IMR-90 (cell line): ENCODE measurements at regions not wholly inside any gene's neighbourhood (a gene's known extent, or its start where the extent isn't known, plus 50 kb on each side); places are given as distances from the start of the nearest gene placed in this dataset.

Experiments
- ATAC-seq: fragments of 200-7000 bp; cut with Tn5 transposase; 2 replicates; pipeline ENCODE4 v1.9.1; 2020; ENCODE audit warnings: low read depth, mild to moderate bottlenecking, moderate library complexity
- BruUV-seq: library from RNA; stranded (reverse); fragments of 400-500 nt; replicated peaks from 2 replicates; lab custom pipeline; 2021; lab: Mats Ljungman, UMichigan
- CTCF ChIA-PET: fragments of 300-600 bp; formaldehyde crosslinking; extraction: SDS; loops from one replicate; lab custom pipeline; 2021; ENCODE audit warnings: antibody characterized with exemption; lab: Yijun Ruan, JAX
- POLR2A ChIA-PET: fragments of 300-600 bp; sonication (Branson Sonifier 250); formaldehyde crosslinking; loops from one replicate; lab custom pipeline; 2022; ENCODE audit warnings: antibody characterized with exemption; ENCODE audit not compliant: unreplicated experiment; lab: Charles Lee
- DNase-seq: peaks from one replicate; pipeline ENCODE4 v3.0.0; 2013
- H2AFZ ChIP-seq: replicated peaks from 2 replicates; pipeline ENCODE3; 2013; ENCODE audit warnings: low read length, mild to moderate bottlenecking; ENCODE audit not compliant: poor library complexity
- H2AK5ac ChIP-seq: 2 replicates; pipeline ENCODE4 v1.6.1; 2013; ENCODE audit warnings: low read depth, low read length, inconsistent platforms
- H2AK9ac ChIP-seq: replicated peaks from 2 replicates; pipeline ENCODE3; 2013; ENCODE audit warnings: mild to moderate bottlenecking, low read depth, low read length, moderate library complexity; ENCODE audit not compliant: poor library complexity
- H2BK120ac ChIP-seq: 2 replicates; pipeline ENCODE4 v1.6.1; 2013; ENCODE audit warnings: low read depth, low read length, inconsistent platforms
- H2BK15ac ChIP-seq: 3 replicates; pipeline ENCODE4 v1.6.1; 2013; ENCODE audit warnings: low read depth, low read length, inconsistent platforms
- H2BK20ac ChIP-seq: 2 replicates; pipeline ENCODE4 v1.6.1; 2013; ENCODE audit warnings: low read depth, mild to moderate bottlenecking, inconsistent platforms, low read length, moderate library complexity
- H2BK5ac ChIP-seq: 2 replicates; pipeline ENCODE4 v1.6.1; 2013; ENCODE audit warnings: mild to moderate bottlenecking, low read depth, low read length, inconsistent platforms; ENCODE audit not compliant: poor library complexity, severe bottlenecking
- H3K14ac ChIP-seq: replicated peaks from 2 replicates; pipeline ENCODE4 v1.6.1; 2013; ENCODE audit warnings: low read depth, low read length, inconsistent platforms
- H3K18ac ChIP-seq: 2 replicates; pipeline ENCODE4 v1.6.1; 2013; ENCODE audit warnings: low read depth, low read length, control low read depth
- H3K23ac ChIP-seq: 2 replicates; pipeline ENCODE4 v1.6.1; 2013; ENCODE audit warnings: low read depth, low read length, inconsistent platforms
- H3K27ac ChIP-seq: 2 replicates; pipeline ENCODE4 v1.5.1; 2013; ENCODE audit warnings: mild to moderate bottlenecking, control low read depth, low read length; ENCODE audit not compliant: insufficient read depth
- H3K27me3 ChIP-seq: 2 replicates; pipeline ENCODE4 v1.6.1; 2013; ENCODE audit warnings: low read length; ENCODE audit not compliant: control insufficient read depth, insufficient read depth
- H3K36me3 ChIP-seq: 2 replicates; pipeline ENCODE4 v1.6.1; 2013; ENCODE audit warnings: low read length, mixed read lengths; ENCODE audit not compliant: control insufficient read depth, insufficient read depth
- H3K4ac ChIP-seq: 2 replicates; pipeline ENCODE4 v1.6.1; 2013; ENCODE audit warnings: low read depth, low read length, inconsistent platforms
- H3K4me1 ChIP-seq: 2 replicates; pipeline ENCODE4 v1.6.1; 2013; ENCODE audit warnings: low read length, mixed read lengths; ENCODE audit not compliant: control insufficient read depth, insufficient read depth
- H3K4me2 ChIP-seq: 2 replicates; pipeline ENCODE4 v1.6.1; 2013; ENCODE audit warnings: low read depth, mild to moderate bottlenecking, control low read depth, low read length, moderate library complexity
- H3K4me3 ChIP-seq: 2 replicates; pipeline ENCODE4 v1.5.1; 2013; ENCODE audit warnings: low read depth, mild to moderate bottlenecking, control low read depth, low read length, moderate library complexity; ENCODE audit not compliant: insufficient read depth
- H3K56ac ChIP-seq: 2 replicates; pipeline ENCODE4 v1.6.1; 2013; ENCODE audit warnings: low read length, inconsistent platforms; ENCODE audit not compliant: insufficient read depth; ENCODE audit errors: extremely low read depth
- H3K79me1 ChIP-seq, 2 experiments: 2 replicates each; pipeline ENCODE4 v1.6.1; 2013; ENCODE audit warnings: low read length in 2 of 2, inconsistent platforms in 1 of 2, low read depth in 1 of 2
- H3K9ac ChIP-seq: 2 replicates; pipeline ENCODE4 v1.6.1; 2013; ENCODE audit warnings: low read depth, low read length, control low read depth
- H3K9me1 ChIP-seq: 2 replicates; pipeline ENCODE4 v1.6.1; 2013; ENCODE audit warnings: low read length, inconsistent platforms; ENCODE audit not compliant: insufficient read depth
- H3K9me3 ChIP-seq: 2 replicates; pipeline ENCODE4 v1.6.1; 2013; ENCODE audit warnings: low read length; ENCODE audit not compliant: control insufficient read depth, insufficient read depth
- H4K20me1 ChIP-seq: 2 replicates; pipeline ENCODE4 v1.6.1; 2013; ENCODE audit warnings: low read length, inconsistent platforms; ENCODE audit not compliant: insufficient read depth
- H4K5ac ChIP-seq: 2 replicates; pipeline ENCODE4 v1.6.1; 2013; ENCODE audit warnings: mild to moderate bottlenecking, low read depth, low read length, control low read depth
- H4K8ac ChIP-seq, 2 experiments: 2 replicates each; pipeline ENCODE4 v1.6.1; 2013; ENCODE audit warnings: low read depth in 2 of 2, low read length in 2 of 2, control low read depth in 1 of 2, inconsistent platforms in 1 of 2
- H4K91ac ChIP-seq: 2 replicates; pipeline ENCODE4 v1.6.1; 2013; ENCODE audit warnings: low read depth, low read length, inconsistent platforms; ENCODE audit not compliant: insufficient read depth
- CEBPB ChIP-seq: IDR thresholded peaks from 2 replicates; pipeline ENCODE4 v1.6.1; 2012; ENCODE audit warnings: low read depth, low read length, improper control_type of control experiment
- MXI1 ChIP-seq: IDR thresholded peaks from 2 replicates; pipeline ENCODE4 v1.6.1; 2012; ENCODE audit warnings: low read depth, mild to moderate bottlenecking, low read length, moderate library complexity, borderline replicate concordance
- WGBS, 2 experiments: methylation state at CpG; one replicate each; pipeline versions ENCODE4 v1.1.5 to v1.1.7; 2013; ENCODE audit warnings: missing lambda C conversion rate in 2 of 2; ENCODE audit not compliant: insufficient read length in 1 of 2; ENCODE audit errors: extremely low coverage in 2 of 2; 5-methylcytosine and 5-hydroxymethylcytosine counted together
- dilution Hi-C: fragments of 300-500 bp; cut with HindIII; formaldehyde crosslinking; loops from one replicate; pipeline ENCODE4 v1.14.3; 2018; ENCODE audit warnings: low sequenced_read_pairs; ENCODE audit not compliant: unreplicated experiment
- in situ Hi-C: fragments of 300-500 bp; cut with MboI; formaldehyde crosslinking; loops from 3 replicates; pipeline ENCODE4 v1.14.3; 2019; ENCODE audit warnings: low sequenced_read_pairs, inconsistent platforms, mixed read lengths
- intact Hi-C: fragments of 100-400 bp; cut with micrococcal nuclease; formaldehyde crosslinking; loops from 2 replicates; pipeline ENCODE4 v1.10.0; 2022
- TF ChIP-seq, protein P1 (sequence below): conservative IDR thresholded peaks from 2 replicates; pipeline ENCODE4 v1.5.1; 2012; ENCODE audit warnings: mild to moderate bottlenecking, low read depth, low read length, improper control_type of control experiment

- H4K8ac ChIP-seq: no peak overlapping the region
- H3K4me2 ChIP-seq: no peak overlapping the region
- H3K4me1 ChIP-seq: no peaks in the 10 kb centered on the region
- no peak overlapping the region for H4K5ac ChIP-seq
- no peaks in the 10 kb centered on the region for H3K36me3 ChIP-seq
- WGBS, 2 experiments: no CpG with 5 or more reads among the region's 1 CpG
- no peak overlapping the region for H2BK5ac ChIP-seq
- H3K79me1 ChIP-seq: no peaks in the 10 kb centered on the region
- DNase-seq: no peak
- dilution Hi-C loops (no loop called here), in situ Hi-C loops (no loop called here), intact Hi-C loops (no loop called here)
- H3K9me3 ChIP-seq: peaks cover 2% of the 10 kb centered on the region; the same call in 1 of the 2 replicates
- no peaks in the 10 kb centered on the region for H3K27me3 ChIP-seq
- H3K9me1 ChIP-seq: no peaks in the 10 kb centered on the region
- no peak for ATAC-seq
- CTCF ChIA-PET: no interaction called here
- no peak overlapping the region for H3K27ac ChIP-seq
- H2BK20ac ChIP-seq: no peak overlapping the region
- no peaks in the 10 kb centered on the region for H4K20me1 ChIP-seq
- no peak overlapping the region for H3K23ac ChIP-seq
- POLR2A ChIA-PET: no interaction called here
- H4K91ac ChIP-seq: no peak overlapping the region
- H2AFZ ChIP-seq: no peak overlapping the region
- no peak overlapping the region for H2AK9ac ChIP-seq
- H3K4me3 ChIP-seq: no peak overlapping the region
- H3K4ac ChIP-seq: no peak overlapping the region
- no peak overlapping the region for H3K56ac ChIP-seq
- H2BK15ac ChIP-seq: no peak overlapping the region
- H3K9ac ChIP-seq: no peak overlapping the region
- H3K14ac ChIP-seq: no peak overlapping the region
- BruUV-seq: no TSS peak
- H2AK5ac ChIP-seq: no peak overlapping the region
- H2BK120ac ChIP-seq: no peak overlapping the region
- TF ChIP-seq, protein P1, sequence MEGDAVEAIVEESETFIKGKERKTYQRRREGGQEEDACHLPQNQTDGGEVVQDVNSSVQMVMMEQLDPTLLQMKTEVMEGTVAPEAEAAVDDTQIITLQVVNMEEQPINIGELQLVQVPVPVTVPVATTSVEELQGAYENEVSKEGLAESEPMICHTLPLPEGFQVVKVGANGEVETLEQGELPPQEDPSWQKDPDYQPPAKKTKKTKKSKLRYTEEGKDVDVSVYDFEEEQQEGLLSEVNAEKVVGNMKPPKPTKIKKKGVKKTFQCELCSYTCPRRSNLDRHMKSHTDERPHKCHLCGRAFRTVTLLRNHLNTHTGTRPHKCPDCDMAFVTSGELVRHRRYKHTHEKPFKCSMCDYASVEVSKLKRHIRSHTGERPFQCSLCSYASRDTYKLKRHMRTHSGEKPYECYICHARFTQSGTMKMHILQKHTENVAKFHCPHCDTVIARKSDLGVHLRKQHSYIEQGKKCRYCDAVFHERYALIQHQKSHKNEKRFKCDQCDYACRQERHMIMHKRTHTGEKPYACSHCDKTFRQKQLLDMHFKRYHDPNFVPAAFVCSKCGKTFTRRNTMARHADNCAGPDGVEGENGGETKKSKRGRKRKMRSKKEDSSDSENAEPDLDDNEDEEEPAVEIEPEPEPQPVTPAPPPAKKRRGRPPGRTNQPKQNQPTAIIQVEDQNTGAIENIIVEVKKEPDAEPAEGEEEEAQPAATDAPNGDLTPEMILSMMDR: no peak
- TF ChIP-seq MXI1 (no peak), CEBPB (no peak)
- H3K18ac ChIP-seq: no peak overlapping the region
Observed at GRCh38 chrX:125940985-125941384, 225.1 kb downstream of the DCAF12L2 start.
